ENCODE measurements at regions not wholly inside any gene's neighbourhood (a gene's known extent, or its start where the extent isn't known, plus 50 kb on each side); places are given as distances from the start of the nearest gene placed in this dataset.

DNA sequence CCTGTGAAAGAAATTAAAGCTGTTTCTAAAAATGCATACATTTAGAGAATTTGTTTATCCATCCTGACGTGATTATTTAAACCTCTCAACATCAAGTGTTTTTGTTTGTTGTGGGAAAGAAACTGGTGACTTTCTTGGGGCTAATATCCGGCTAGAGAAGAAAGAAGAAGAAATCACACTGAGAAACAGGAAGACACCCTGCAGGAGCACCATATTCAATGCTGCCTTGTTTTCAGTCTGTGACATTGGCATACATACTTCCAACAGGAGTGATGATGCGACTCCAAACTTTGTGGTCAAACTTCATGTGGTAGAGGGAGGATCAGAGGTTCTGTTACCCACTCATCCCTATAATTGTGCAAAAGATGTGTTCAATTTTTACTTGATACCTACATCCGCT is 997.6 kb upstream of the CITED2 start:
- TF ChIP-seq ZNF274 (IDR thresholded peaks at IDR 0.05; ENCODE audit: low read depth, low read length) (no peak), SUZ12 (IDR thresholded peaks at IDR 0.05; ENCODE audit: extremely low read depth, insufficient read depth, insufficient read length) (no peak)
